ENCODE measurements at regions not wholly inside any gene's neighbourhood (a gene's known extent, or its start where the extent isn't known, plus 50 kb on each side); places are given as distances from the start of the nearest gene placed in this dataset.

- BruUV-seq (replicated peaks), result no TSS peak
- POLR2A ChIA-PET, result no interaction called here
- Histone ChIP-seq H3K79me2 (ENCODE audit: control insufficient read depth, insufficient read depth, low read length) (no peaks in the 10 kb centered on the region), H3K4me2 (ENCODE audit: control insufficient read depth, insufficient read depth) (no peak overlapping the region), H3K9ac (ENCODE audit: control insufficient read depth, insufficient read depth, low read length) (no peak overlapping the region), H3K4me3 (no peak overlapping the region), H4K20me1 (ENCODE audit: control insufficient read depth, insufficient read depth) (no peaks in the 10 kb centered on the region), H3K4me1 (ENCODE audit: control insufficient read depth, insufficient read depth, low read length) (no peaks in the 10 kb centered on the region), H3K27me3 (replicated peaks in 1 of 2; ENCODE audit: control insufficient read depth in 2 of 2, insufficient read depth in 2 of 2, low read length in 1 of 2) (no peaks in the 10 kb centered on the region), H3K27ac (ENCODE audit: control insufficient read depth, insufficient read depth) (no peak overlapping the region), H3K36me3 (ENCODE audit: control insufficient read depth in 2 of 2, insufficient read depth in 2 of 2, low read length in 1 of 2) (no peaks in the 10 kb centered on the region), H3K9me3 (replicated peaks; ENCODE audit: control insufficient read depth, insufficient read depth, low read length) (no peaks in the 10 kb centered on the region), H2AFZ (ENCODE audit: control insufficient read depth, low read depth, low read length) (no peak overlapping the region)
- 18% methylated on average over 3 of the region's 3 CpGs for WGBS (ENCODE audit: insufficient coverage, insufficient replicate concordance, low lambda C conversion rate, missing lambda C conversion rate)
- DNase-seq (ENCODE audit: low read depth, low spot score) (no peak), FAIRE-seq (no peak), ATAC-seq (no peak)
- intact Hi-C loops (cut with micrococcal nuclease; ENCODE audit: unreplicated experiment) (no loop called here), in situ Hi-C loops (cut with MboI) (no loop called here)
- RAD21 ChIA-PET (ENCODE audit: unreplicated experiment), result no interaction called here
- SMC1A ChIA-PET (ENCODE audit: uncharacterized antibody, unreplicated experiment), result interaction anchor here (1.3 kb wide), 1 partner anchor 9 kb away, joined by 4 read pairs; no protein-coding TSS in a partner anchor
- CTCF ChIA-PET, result no interaction called here
- TF ChIP-seq ZBTB33 (IDR thresholded peaks at IDR 0.05) (no peak), JUNB (IDR thresholded peaks at IDR 0.05) (no peak), ETV6 (conservative IDR thresholded peaks at IDR 0.05 in 1 of 2, IDR thresholded peaks at IDR 0.05 in 1 of 2; ENCODE audit: borderline replicate concordance in 1 of 2, low read depth in 1 of 2) (no peak), HDAC2 (IDR thresholded peaks at IDR 0.05) (no peak), JUND (IDR thresholded peaks at IDR 0.05; ENCODE audit: low read depth, low read length) (no peak), ZBTB11 (CRISPR knock-in tag; IDR thresholded peaks at IDR 0.05) (no peak), NRF1 (conservative IDR thresholded peaks at IDR 0.05; ENCODE audit: low read depth, low read length) (no peak), CBX3 (IDR thresholded peaks at IDR 0.05; ENCODE audit: borderline replicate concordance, low read depth) (no peak), SUPT20H (IDR thresholded peaks at IDR 0.05; ENCODE audit: borderline replicate concordance, control insufficient read depth, low read depth, low read length) (no peak), NR2C2 (IDR thresholded peaks at IDR 0.05; ENCODE audit: borderline replicate concordance, control insufficient read depth, insufficient read length, low read depth) (no peak), FOXM1 (IDR thresholded peaks at IDR 0.05; ENCODE audit: low read depth, low read length) (no peak), ZBTB40 (IDR thresholded peaks at IDR 0.05; ENCODE audit: borderline replicate concordance) (no peak), RELB (IDR thresholded peaks at IDR 0.05; ENCODE audit: low read depth) (no peak), NFXL1 (IDR thresholded peaks at IDR 0.05; ENCODE audit: borderline replicate concordance) (no peak)
Measured at GRCh38 chr3:99561056-99561455, 77.3 kb upstream of the COL8A1 start.
